OCI-LY3 (cell line): ENCODE measurements at regions not wholly inside any gene's neighbourhood (a gene's known extent, or its start where the extent isn't known, plus 50 kb on each side); places are given as distances from the start of the nearest gene placed in this dataset.

Experiments used
- EZH2phosphoT487 ChIP-seq: fragments of 200-600 bp; shearing (Covaris generic); IDR thresholded peaks from 2 replicates; pipeline ENCODE4 v1.6.1; 2018; ENCODE audit warnings: antibody characterized with exemption, mixed run types, low read depth
- TF ChIP-seq, protein P1 (sequence below): fragments of 200-600, 300-600 bp; sonication (generic); IDR thresholded peaks from 2 replicates; pipeline ENCODE4 v1.5.1; 2014; ENCODE audit warnings: antibody characterized with exemption, low read length, low read depth

DNA sequence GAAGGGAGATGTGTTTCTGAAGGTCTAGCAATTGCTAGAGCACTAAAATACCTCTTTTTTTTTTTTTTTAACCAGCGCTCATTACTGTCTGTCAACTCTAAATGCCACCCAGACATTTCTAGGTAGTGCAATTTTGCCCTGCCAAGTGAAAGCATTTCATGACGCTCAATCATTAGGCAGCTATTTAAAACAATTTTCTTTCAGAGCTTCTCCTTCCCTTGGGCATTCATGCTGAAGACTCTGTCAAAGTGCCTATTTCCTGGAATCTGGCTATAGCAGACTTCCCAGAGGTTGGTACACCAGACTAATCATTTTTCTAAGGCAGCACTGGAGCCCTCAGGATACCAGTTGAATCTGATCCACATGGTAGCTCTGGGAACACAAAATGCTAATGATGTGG is 97.0 kb upstream of the ANKRD55 start:
- TF ChIP-seq, protein P1, sequence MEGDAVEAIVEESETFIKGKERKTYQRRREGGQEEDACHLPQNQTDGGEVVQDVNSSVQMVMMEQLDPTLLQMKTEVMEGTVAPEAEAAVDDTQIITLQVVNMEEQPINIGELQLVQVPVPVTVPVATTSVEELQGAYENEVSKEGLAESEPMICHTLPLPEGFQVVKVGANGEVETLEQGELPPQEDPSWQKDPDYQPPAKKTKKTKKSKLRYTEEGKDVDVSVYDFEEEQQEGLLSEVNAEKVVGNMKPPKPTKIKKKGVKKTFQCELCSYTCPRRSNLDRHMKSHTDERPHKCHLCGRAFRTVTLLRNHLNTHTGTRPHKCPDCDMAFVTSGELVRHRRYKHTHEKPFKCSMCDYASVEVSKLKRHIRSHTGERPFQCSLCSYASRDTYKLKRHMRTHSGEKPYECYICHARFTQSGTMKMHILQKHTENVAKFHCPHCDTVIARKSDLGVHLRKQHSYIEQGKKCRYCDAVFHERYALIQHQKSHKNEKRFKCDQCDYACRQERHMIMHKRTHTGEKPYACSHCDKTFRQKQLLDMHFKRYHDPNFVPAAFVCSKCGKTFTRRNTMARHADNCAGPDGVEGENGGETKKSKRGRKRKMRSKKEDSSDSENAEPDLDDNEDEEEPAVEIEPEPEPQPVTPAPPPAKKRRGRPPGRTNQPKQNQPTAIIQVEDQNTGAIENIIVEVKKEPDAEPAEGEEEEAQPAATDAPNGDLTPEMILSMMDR, result no peak
- no peak for TF ChIP-seq EZH2phosphoT487
